Epithelial cell of esophagus (primary cell): ENCODE measurements at regions not wholly inside any gene's neighbourhood (a gene's known extent, or its start where the extent isn't known, plus 50 kb on each side); places are given as distances from the start of the nearest gene placed in this dataset.

Experiments used
- DNase-seq: peaks from one replicate; pipeline ENCODE4 v3.0.0; 2010; ENCODE audit warnings: low read depth
- H3K4me3 ChIP-seq: 2 replicates; pipeline ENCODE4 v1.5.1; 2011; ENCODE audit warnings: mild to moderate bottlenecking, low read length, control low read depth
- CTCF ChIP-seq: IDR thresholded peaks from 2 replicates; pipeline ENCODE4 v1.5.1; 2011; ENCODE audit warnings: low read depth, mild to moderate bottlenecking, low read length, control low read depth, inconsistent platforms; ENCODE audit not compliant: insufficient read depth; ENCODE audit errors: missing control alignments

GRCh38 chr2:57888463-57888862 is 158.1 kb upstream of the VRK2 start:
- H3K4me3 ChIP-seq, result no peak overlapping the region
- no peak for DNase-seq
- TF ChIP-seq CTCF, result no peak

- peak; percentile 36 for DNase-seq
- H3K4me3 ChIP-seq, result no peak overlapping the region
- TF ChIP-seq CTCF, result no peak
Measured at GRCh38 chr2:57890464-57890863, 156.1 kb upstream of the VRK2 start.

- DNase-seq, result no peak
- no peak for TF ChIP-seq CTCF
- no peak overlapping the region for H3K4me3 ChIP-seq
Measured at GRCh38 chr2:57891086-57891712, 155.4 kb upstream of the VRK2 start.

GRCh38 chr2:57892920-57893319 is 153.7 kb upstream of the VRK2 start:
- no peak overlapping the region for H3K4me3 ChIP-seq
- no peak for DNase-seq
- no peak for TF ChIP-seq CTCF

- H3K4me3 ChIP-seq, result no peak overlapping the region
- no peak for TF ChIP-seq CTCF
- no peak for DNase-seq
Measured at GRCh38 chr2:57893347-57893746, 153.3 kb upstream of the VRK2 start.

- no peak for TF ChIP-seq CTCF
- H3K4me3 ChIP-seq, result no peak overlapping the region
- no peak for DNase-seq
Measured at GRCh38 chr2:57893786-57894185, 152.8 kb upstream of the VRK2 start.

GRCh38 chr2:57894381-57894780 is 152.2 kb upstream of the VRK2 start:
- DNase-seq, result no peak
- TF ChIP-seq CTCF, result no peak
- no peak overlapping the region for H3K4me3 ChIP-seq
